Chondrocyte (in vitro differentiated cells): ENCODE measurements at regions not wholly inside any gene's neighbourhood (a gene's known extent, or its start where the extent isn't known, plus 50 kb on each side); places are given as distances from the start of the nearest gene placed in this dataset.
"Not testable (repeated sequence)": the region's sequence is repeated elsewhere in the genome, so short reads cannot be mapped to it uniquely, and the experiment has no call there.

Experiments used
- DNase-seq: peaks from one replicate; pipeline ENCODE4 v3.0.0; 2021; ENCODE audit warnings: mixed read lengths, low spot score
- H3K27ac Mint-ChIP-seq: one replicate; pipeline ENCODE4 v1.8.0; 2021; ENCODE audit warnings: mild to moderate bottlenecking, moderate library complexity, mixed read lengths; ENCODE audit not compliant: unreplicated experiment
- H3K27me3 Mint-ChIP-seq: 2 replicates; pipeline ENCODE4 v1.8.0; 2021; ENCODE audit warnings: low read depth, mixed read lengths
- H3K36me3 Mint-ChIP-seq: 2 replicates; pipeline ENCODE4 v1.8.0; 2021; ENCODE audit warnings: low read depth, mixed read lengths
- H3K4me1 Mint-ChIP-seq: 2 replicates; pipeline ENCODE4 v1.8.0; 2021; ENCODE audit warnings: low read depth, mild to moderate bottlenecking, mixed read lengths
- H3K4me3 Mint-ChIP-seq: one replicate; pipeline ENCODE4 v1.8.0; 2021; ENCODE audit warnings: mild to moderate bottlenecking, moderate library complexity, mixed read lengths; ENCODE audit not compliant: unreplicated experiment
- H3K9me3 Mint-ChIP-seq: 2 replicates; pipeline ENCODE4 v1.8.0; 2021; ENCODE audit warnings: low read depth, mixed read lengths
- CTCF ChIP-seq: fragments of 200-600 bp; sonication (generic); IDR thresholded peaks from 2 replicates; pipeline ENCODE4 v1.5.0; 2021; ENCODE audit warnings: antibody characterized with exemption, mild to moderate bottlenecking, moderate library complexity

GRCh38 chr7:119026391-119026790 lies 801.9 kb downstream of the ANKRD7 start:
- Mint-ChIP-seq H3K9me3 (peaks cover 17% of the 10 kb centered on the region), H3K36me3 (peaks cover 2% of the 10 kb centered on the region), H3K4me3 (no peak overlapping the region), H3K27ac (no peak overlapping the region), H3K4me1 (no peaks in the 10 kb centered on the region), H3K27me3 (no peaks in the 10 kb centered on the region)
- TF ChIP-seq CTCF: no peak
- no peak for DNase-seq

- H3K4me1 Mint-ChIP-seq: no peaks in the 10 kb centered on the region
- H3K4me3 Mint-ChIP-seq: no peak overlapping the region
- no peak for DNase-seq
- H3K27ac Mint-ChIP-seq: no peak overlapping the region
- no peaks in the 10 kb centered on the region for H3K9me3 Mint-ChIP-seq
- H3K27me3 Mint-ChIP-seq: no peaks in the 10 kb centered on the region
- H3K36me3 Mint-ChIP-seq: no peaks in the 10 kb centered on the region
- no peak for TF ChIP-seq CTCF
These were observed 804.2 kb downstream of the ANKRD7 start for GRCh38 chr7:119028736-119029135.

GRCh38 chr7:119032136-119032535 lies 807.6 kb downstream of the ANKRD7 start:
- H3K9me3 Mint-ChIP-seq, H3K4me1 Mint-ChIP-seq, H3K4me3 Mint-ChIP-seq, H3K27ac Mint-ChIP-seq, H3K36me3 Mint-ChIP-seq, H3K27me3 Mint-ChIP-seq, DNase-seq: not testable (repeated sequence)

- TF ChIP-seq CTCF: no peak
- Mint-ChIP-seq H3K27ac (no peak overlapping the region), H3K36me3 (no peaks in the 10 kb centered on the region), H3K27me3 (no peaks in the 10 kb centered on the region), H3K4me1 (no peaks in the 10 kb centered on the region), H3K4me3 (no peak overlapping the region), H3K9me3 (peaks cover 4% of the 10 kb centered on the region)
- no peak for DNase-seq
These were observed 809.1 kb downstream of the ANKRD7 start for GRCh38 chr7:119033641-119034040.

GRCh38 chr7:119037941-119038340 lies 813.4 kb downstream of the ANKRD7 start:
- no peak for DNase-seq
- Mint-ChIP-seq H3K4me3 (no peak overlapping the region), H3K36me3 (no peaks in the 10 kb centered on the region), H3K9me3 (peaks cover 4% of the 10 kb centered on the region), H3K27me3 (no peaks in the 10 kb centered on the region), H3K27ac (no peak overlapping the region), H3K4me1 (no peaks in the 10 kb centered on the region)
- TF ChIP-seq CTCF: no peak

- Mint-ChIP-seq H3K27me3 (no peaks in the 10 kb centered on the region), H3K27ac (no peak overlapping the region), H3K36me3 (no peaks in the 10 kb centered on the region), H3K9me3 (no peaks in the 10 kb centered on the region), H3K4me3 (no peak overlapping the region), H3K4me1 (no peaks in the 10 kb centered on the region)
- no peak for DNase-seq
- TF ChIP-seq CTCF: no peak
These were observed 821.6 kb downstream of the ANKRD7 start for GRCh38 chr7:119046068-119046467.
